SH-SY5Y (cell line): ENCODE measurements at regions not wholly inside any gene's neighbourhood (a gene's known extent, or its start where the extent isn't known, plus 50 kb on each side); places are given as distances from the start of the nearest gene placed in this dataset.

Source experiments
- GATA2 ChIP-seq: IDR thresholded peaks from 2 replicates; pipeline ENCODE4 v1.6.1; 2011; ENCODE audit warnings: mild to moderate bottlenecking, low read depth, low read length
- GATA3 ChIP-seq: IDR thresholded peaks from 2 replicates; pipeline ENCODE4 v1.6.1; 2011; ENCODE audit warnings: low read depth, mild to moderate bottlenecking, low read length, moderate library complexity

DNA sequence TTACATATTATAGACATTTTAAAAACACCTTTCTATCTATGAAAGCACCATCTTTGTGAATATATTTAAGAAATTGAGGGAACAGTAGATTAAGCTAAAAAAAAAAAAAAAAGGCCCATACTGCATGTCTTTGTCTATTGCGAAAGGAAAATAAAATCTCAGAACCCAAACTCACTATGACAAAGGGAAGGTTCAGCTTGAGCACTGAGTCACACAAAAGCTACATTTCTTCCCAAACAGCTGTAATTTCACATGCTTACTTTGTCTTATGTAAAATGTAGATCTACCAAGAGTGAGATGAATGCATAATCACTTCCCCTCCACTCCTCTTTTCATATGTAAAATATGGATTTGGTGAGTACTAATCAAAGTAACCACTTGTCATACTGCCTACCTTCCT lies 640.1 kb upstream of the KLF12 start:
- TF ChIP-seq GATA2, result no peak
- TF ChIP-seq GATA3, result no peak
